Lower leg skin (tissue), 3 donors: ENCODE measurements at regions not wholly inside any gene's neighbourhood (a gene's known extent, or its start where the extent isn't known, plus 50 kb on each side); places are given as distances from the start of the nearest gene placed in this dataset.

Experiments used
- POLR2A ChIP-seq, 2 donors: fragments of 450-650 bp; IDR thresholded peaks; one replicate each; pipeline ENCODE4 v1.6.1; 2016 to 2017; ENCODE audit warnings: antibody characterized with exemption in 2 of 2, mild to moderate bottlenecking in 1 of 2, moderate library complexity in 1 of 2
- TF ChIP-seq, protein P1 (sequence below), 3 donors: fragments of 450-650 bp; IDR thresholded peaks; one replicate each; pipeline ENCODE4 v1.5.1; 2016; ENCODE audit warnings: antibody characterized with exemption in 3 of 3, mild to moderate bottlenecking in 3 of 3, moderate library complexity in 2 of 3

DNA sequence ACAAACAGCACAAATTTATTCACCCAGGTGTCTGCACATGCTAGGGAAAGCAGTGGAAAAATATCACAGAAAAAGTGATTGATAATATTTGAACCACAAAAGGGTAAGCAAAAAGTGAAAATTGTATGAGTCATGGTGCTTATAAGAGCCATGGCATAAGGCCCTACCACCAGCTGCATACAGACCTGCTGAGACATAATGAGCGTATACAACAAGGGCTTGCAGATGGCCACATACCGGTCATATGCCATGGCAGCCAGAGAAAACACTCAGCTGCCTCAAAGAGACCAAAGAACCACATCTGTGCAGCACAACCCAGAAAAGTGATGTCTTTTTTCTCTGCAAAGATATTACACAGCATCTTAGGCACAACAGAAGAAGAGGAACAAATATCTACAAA lies 71.4 kb upstream of the OR9G4 start:
- no peak for TF ChIP-seq POLR2A (IDR thresholded peaks at IDR 0.05)
- TF ChIP-seq, protein P1, sequence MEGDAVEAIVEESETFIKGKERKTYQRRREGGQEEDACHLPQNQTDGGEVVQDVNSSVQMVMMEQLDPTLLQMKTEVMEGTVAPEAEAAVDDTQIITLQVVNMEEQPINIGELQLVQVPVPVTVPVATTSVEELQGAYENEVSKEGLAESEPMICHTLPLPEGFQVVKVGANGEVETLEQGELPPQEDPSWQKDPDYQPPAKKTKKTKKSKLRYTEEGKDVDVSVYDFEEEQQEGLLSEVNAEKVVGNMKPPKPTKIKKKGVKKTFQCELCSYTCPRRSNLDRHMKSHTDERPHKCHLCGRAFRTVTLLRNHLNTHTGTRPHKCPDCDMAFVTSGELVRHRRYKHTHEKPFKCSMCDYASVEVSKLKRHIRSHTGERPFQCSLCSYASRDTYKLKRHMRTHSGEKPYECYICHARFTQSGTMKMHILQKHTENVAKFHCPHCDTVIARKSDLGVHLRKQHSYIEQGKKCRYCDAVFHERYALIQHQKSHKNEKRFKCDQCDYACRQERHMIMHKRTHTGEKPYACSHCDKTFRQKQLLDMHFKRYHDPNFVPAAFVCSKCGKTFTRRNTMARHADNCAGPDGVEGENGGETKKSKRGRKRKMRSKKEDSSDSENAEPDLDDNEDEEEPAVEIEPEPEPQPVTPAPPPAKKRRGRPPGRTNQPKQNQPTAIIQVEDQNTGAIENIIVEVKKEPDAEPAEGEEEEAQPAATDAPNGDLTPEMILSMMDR (IDR thresholded peaks at IDR 0.05): no peak
